GM18505 (cell line): ENCODE measurements at regions not wholly inside any gene's neighbourhood (a gene's known extent, or its start where the extent isn't known, plus 50 kb on each side); places are given as distances from the start of the nearest gene placed in this dataset.
"Not testable (repeated sequence)": the region's sequence is repeated elsewhere in the genome, so short reads cannot be mapped to it uniquely, and the experiment has no call there.

ENCODE experiments used
- ATAC-seq: cut with Tn5 transposase; IDR thresholded peaks from one replicate; pipeline ENCODE4 v1.9.1; 2021; ENCODE audit not compliant: unreplicated experiment
- POLR2A ChIP-seq: IDR thresholded peaks from 4 replicates; pipeline ENCODE4 v1.6.1; 2011; ENCODE audit warnings: borderline replicate concordance; ENCODE audit not compliant: insufficient read depth, insufficient read length; ENCODE audit errors: extremely low read depth

GRCh38 chr20:24418731-24419130 is 50.7 kb upstream of the SYNDIG1 start:
- no peak for TF ChIP-seq POLR2A
- no peak for ATAC-seq

DNA sequence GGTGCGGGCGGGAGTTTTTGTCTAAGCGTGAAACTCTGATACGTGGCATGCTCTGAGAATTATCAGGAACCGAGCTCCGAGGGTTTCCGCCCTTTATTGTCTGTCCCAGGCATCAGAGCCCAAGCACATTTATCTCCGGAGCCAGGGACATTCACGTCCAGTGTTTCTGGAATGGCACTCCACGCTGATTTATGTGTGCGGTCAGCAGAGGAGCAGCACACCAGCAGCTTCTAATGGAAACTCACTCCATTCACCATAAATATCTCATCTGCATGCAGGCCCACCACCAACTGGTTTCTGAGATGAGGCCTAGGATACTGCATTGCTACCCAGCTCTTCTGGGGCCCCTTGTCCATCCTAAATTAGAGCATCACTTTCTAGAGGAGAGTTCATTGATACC is 51.9 kb upstream of the SYNDIG1 start:
- no peak for ATAC-seq
- TF ChIP-seq POLR2A = no peak

- ATAC-seq = not testable (repeated sequence)
Observed at GRCh38 chr20:24415444-24415843, 54.0 kb upstream of the SYNDIG1 start.

- ATAC-seq = no peak
- TF ChIP-seq POLR2A = no peak
Observed at GRCh38 chr20:24411834-24412216, 57.6 kb upstream of the SYNDIG1 start.

- no peak for ATAC-seq
- TF ChIP-seq POLR2A = no peak
Observed at GRCh38 chr20:24411003-24411833, 58.2 kb upstream of the SYNDIG1 start.

GRCh38 chr20:24407151-24407550 is 62.3 kb upstream of the SYNDIG1 start:
- TF ChIP-seq POLR2A = no peak
- ATAC-seq = no peak

- no peak for ATAC-seq
- no peak for TF ChIP-seq POLR2A
Observed at GRCh38 chr20:24406750-24407149, 62.7 kb upstream of the SYNDIG1 start.

- no peak for ATAC-seq
- TF ChIP-seq POLR2A = no peak
Observed at GRCh38 chr20:24406251-24406650, 63.2 kb upstream of the SYNDIG1 start.

- ATAC-seq = no peak
- no peak for TF ChIP-seq POLR2A
Observed at GRCh38 chr20:24405810-24406209, 63.6 kb upstream of the SYNDIG1 start.

- TF ChIP-seq POLR2A = no peak
- ATAC-seq = no peak
Observed at GRCh38 chr20:24403406-24403805, 66.0 kb upstream of the SYNDIG1 start.

DNA sequence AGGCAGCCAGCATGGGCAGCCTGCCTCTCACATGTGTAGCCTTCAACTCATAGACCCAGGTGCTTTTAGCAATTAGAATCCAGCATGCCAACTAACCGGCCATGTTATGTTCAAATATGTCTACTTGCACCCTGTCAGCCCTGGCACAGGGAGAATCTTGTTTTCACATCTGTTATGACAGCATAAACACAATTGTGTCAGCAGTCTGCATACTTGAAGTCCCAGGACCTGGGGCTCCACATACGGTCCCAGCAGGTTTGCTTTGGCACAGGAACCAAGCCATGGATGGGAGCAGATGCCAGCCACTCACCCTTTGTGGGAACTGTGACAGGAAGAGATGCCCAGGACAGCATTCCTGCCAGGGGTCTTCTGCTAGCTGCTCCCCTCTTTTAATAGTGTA is 67.2 kb upstream of the SYNDIG1 start:
- no peak for ATAC-seq
- no peak for TF ChIP-seq POLR2A

- no peak for TF ChIP-seq POLR2A
Observed at GRCh38 chr20:24395151-24395550, 74.3 kb upstream of the SYNDIG1 start.

GRCh38 chr20:24393903-24394302 is 75.5 kb upstream of the SYNDIG1 start:
- TF ChIP-seq POLR2A = no peak
- no peak for ATAC-seq

More at GRCh38 chr20:24395151-24395550, 74.3 kb upstream of the SYNDIG1 start:
- ATAC-seq = no peak

DNA sequence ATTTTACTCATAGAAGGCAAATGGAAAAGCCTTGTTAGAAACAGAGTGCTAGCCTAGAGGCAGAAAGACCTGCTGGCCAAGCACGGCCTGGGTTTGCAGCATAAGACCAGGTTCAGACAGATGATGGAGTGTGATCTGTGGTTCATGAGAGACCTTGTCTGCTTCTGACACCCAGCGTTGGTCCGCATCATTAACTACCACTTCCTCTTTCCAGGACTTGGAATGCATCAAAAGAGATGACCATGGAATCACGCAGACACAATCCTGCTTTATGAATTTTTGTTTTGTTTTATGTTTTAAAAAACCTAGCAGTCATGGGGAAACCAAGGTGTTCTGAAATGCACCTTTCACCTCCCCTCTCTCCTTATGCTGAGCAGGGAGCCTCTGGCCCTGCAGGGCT is 76.8 kb upstream of the SYNDIG1 start:
- no peak for TF ChIP-seq POLR2A
- ATAC-seq = no peak

GRCh38 chr20:24389686-24390085 is 79.7 kb upstream of the SYNDIG1 start:
- ATAC-seq = no peak
- no peak for TF ChIP-seq POLR2A
